NCI-H2196 treated with DMSO at 0.1 percent for 48 hours (cell line): ENCODE measurements at regions not wholly inside any gene's neighbourhood (a gene's known extent, or its start where the extent isn't known, plus 50 kb on each side); places are given as distances from the start of the nearest gene placed in this dataset.
"Not testable (repeated sequence)": the region's sequence is repeated elsewhere in the genome, so short reads cannot be mapped to it uniquely, and the experiment has no call there.

Experiments
- DNase-seq: peaks from one replicate; lab custom pipeline; 2025; ENCODE audit not compliant: unreplicated experiment; lab: John Stamatoyannopoulos, UW

DNA sequence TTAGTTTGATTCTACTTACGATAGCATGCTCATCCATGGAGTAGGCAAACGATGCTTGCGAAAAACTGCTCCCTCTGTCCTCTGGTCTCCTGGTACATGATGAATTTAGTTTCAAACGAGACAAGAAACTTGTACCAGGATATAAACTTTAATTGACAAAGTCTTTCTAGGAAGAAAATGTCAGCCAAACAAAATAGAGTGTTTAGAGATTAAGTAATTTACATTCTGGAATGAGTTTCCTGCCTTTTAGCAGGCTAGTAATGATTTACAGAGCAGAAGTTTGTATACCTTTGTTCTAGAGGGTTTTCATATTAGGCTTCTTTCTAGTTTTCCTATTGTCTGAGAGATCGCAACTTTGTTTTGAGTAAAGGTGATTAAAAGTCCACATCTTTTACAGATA lies 206.9 kb downstream of the RPL10L start:
- DNase-seq = no peak

- no peak for DNase-seq
Measured at GRCh38 chr14:46433381-46433780, 218.2 kb downstream of the RPL10L start.

GRCh38 chr14:46432516-46432915 lies 219.1 kb downstream of the RPL10L start:
- no peak for DNase-seq

DNA sequence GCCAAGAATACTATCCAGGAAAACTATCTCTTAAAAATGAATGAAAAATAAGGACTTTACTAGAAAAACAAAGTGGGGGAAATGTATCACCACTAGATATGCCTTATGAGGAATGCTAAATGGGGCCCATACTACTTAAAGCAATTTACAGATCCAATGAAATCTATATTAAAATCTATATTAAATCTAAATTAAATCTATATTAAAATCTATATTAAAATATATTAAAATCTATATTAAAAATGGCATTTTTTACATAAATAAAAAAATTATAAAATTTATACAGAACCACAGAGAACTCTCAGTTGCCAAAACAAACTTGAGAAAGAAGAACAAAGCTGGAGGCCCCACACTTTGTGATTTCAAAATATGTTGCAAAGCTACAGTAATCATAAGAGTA lies 234.5 kb downstream of the RPL10L start:
- no peak for DNase-seq

DNA sequence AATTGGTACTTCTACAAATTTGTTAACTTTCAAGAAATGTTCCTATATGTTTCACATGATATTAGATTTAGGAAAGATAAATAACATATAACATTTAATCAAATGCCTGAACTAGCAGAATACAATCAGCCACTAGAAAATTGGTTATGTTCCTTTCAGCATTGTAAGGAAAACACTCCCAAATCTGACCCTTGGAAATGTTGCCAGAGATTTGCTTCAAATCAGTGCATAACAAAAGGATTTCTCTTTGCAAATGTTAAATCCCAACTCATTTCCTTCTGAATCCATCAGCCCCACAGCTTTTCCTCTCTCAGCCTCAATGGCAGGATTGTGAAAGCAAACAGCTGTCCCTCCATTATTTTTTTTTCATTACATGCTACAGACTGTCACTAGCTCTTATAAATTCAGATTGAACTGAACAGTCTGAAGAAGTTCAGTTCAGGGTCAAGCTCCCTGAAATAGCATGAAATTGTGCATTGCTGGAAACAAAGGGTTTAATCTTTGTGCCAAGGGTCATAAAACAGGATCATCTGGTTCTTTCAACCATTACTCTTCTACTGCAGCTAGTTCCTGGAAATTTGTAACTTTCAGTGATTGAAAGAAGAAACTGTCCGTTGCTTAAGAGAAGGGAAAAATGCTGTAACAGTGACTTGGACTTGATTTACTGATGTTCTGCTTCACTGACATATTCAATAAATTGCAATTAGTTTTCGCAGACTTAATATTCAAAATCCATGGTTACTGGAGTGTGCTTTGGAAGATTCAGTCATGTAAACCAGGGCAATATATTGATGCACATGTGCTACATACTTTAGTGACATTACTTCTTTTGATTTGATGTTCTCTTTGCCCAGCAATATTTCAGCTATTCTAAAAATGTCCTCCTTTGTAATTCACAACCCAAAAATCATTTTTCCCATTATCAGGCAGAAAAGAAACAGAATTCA lies 246.4 kb downstream of the RPL10L start:
- no peak for DNase-seq

- not testable (repeated sequence) for DNase-seq
Measured at GRCh38 chr14:46402001-46402690, 249.4 kb downstream of the RPL10L start.

GRCh38 chr14:46401066-46401465 lies 250.5 kb downstream of the RPL10L start:
- DNase-seq = no peak

- no peak for DNase-seq
Measured at GRCh38 chr14:46399049-46399448, 252.5 kb downstream of the RPL10L start.

DNA sequence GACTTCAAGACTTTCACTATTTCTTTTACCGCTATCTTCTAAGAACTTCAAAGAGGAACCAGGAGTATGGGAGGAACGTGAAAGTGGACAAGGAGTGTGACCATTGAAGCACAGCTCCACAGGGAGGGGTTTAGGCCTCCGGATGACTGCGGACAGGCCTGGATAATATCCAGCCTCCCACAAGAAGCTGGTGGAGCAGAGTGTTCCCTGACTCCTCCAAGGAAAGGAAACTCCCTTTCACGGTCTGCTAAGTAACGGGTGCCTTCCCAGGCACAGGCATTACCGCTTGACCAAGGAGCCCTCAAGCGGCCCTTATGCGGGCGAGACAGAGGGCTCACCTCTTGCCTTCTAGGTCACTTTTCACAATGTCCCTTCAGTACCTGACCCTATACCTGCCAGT lies 267.0 kb downstream of the RPL10L start:
- DNase-seq = no peak

GRCh38 chr14:46381674-46382073 lies 269.9 kb downstream of the RPL10L start:
- no peak for DNase-seq

- DNase-seq = no peak
Measured at GRCh38 chr14:46378248-46378647, 273.3 kb downstream of the RPL10L start.

DNA sequence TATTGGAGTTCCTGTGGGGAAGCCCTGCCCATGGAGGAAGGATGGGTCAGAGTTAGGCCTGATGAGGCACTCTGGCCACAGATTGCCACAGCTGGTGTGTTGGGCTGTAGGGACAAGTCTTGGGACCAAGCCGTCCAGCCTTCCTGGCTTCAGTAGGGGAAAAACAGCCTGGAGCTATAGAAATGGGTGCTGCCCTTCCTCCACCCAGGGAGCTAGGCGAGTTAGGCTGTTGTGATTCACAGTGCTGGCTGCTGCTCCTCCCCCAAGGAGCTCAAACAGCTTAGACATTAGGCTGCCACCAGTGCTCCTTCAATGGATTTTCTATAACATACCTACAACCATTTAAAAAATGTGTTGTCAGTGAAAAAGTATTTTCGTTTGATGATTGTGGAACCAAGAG lies 274.3 kb downstream of the RPL10L start:
- no peak for DNase-seq

GRCh38 chr14:46369391-46369790 lies 282.2 kb downstream of the RPL10L start:
- DNase-seq = no peak

DNA sequence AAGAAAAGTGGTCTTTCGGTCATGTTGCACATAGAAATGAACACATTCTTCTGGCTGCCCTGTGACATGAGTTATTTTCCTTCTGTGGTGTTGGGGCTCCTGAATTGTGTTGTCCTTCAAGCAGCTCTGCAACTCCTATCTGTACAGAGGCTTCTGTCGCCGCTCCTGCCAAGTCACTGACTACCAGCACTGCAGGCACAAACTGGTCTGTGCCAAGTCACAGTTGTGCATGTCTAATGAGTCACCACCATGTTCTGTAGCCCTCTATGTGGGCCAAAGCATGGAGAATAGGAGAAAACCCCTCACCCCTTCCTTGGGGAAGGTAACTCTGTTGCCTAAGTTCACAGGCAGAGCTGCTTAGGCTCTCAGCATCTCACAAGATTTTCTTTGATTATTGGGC lies 283.3 kb downstream of the RPL10L start:
- DNase-seq = no peak

DNA sequence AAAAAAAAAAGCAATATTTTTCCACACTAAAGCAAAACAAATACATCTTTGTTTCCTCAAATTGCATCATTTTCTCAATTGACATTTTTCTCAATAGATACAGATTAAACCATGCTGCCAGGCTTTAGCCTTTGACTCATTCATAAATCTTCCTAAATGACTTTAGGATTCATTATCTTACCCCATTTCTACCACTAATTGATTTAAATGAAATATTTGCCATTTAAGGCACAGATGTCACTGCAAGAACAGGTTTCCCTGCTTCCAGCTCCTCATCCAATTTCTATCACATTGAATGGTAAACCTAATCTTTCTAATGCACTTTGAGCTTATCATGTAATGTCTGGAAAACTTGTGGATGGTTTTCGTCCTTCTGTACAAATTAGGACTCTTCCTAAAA lies 298.7 kb downstream of the RPL10L start:
- DNase-seq = no peak

DNA sequence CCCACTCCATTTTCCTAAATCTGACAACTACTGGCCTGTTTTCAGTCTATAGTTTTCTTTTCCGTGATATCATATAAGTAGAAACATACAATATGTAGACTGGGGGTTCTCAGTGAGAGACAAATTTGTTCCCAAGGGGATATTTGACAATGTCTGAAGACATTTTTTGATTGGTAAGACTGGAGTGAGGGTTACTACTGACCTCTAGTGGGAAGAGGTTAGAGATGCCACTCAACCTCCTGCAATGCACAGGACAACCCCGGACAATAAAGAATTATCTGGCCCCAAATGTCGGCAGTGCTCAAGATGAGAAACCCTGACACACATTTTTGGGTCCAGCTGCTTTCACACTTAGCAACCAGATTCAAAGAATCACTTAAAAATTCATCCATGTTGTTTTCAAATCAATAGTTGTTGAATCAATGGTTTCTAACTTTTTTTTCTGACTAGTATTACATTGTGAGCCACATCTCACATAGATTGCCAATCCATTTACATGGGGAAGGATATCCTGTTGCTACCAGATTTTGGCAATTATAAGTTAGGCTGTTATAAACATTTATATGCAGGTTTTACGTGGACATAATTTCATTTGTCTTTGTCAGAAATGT lies 307.1 kb downstream of the RPL10L start:
- no peak for DNase-seq

- no peak for DNase-seq
Measured at GRCh38 chr14:46325777-46326176, 325.8 kb downstream of the RPL10L start.

- DNase-seq = no peak
Measured at GRCh38 chr14:46325157-46325556, 326.4 kb downstream of the RPL10L start.

GRCh38 chr14:46323404-46323762 lies 328.2 kb downstream of the RPL10L start:
- no peak for DNase-seq

DNA sequence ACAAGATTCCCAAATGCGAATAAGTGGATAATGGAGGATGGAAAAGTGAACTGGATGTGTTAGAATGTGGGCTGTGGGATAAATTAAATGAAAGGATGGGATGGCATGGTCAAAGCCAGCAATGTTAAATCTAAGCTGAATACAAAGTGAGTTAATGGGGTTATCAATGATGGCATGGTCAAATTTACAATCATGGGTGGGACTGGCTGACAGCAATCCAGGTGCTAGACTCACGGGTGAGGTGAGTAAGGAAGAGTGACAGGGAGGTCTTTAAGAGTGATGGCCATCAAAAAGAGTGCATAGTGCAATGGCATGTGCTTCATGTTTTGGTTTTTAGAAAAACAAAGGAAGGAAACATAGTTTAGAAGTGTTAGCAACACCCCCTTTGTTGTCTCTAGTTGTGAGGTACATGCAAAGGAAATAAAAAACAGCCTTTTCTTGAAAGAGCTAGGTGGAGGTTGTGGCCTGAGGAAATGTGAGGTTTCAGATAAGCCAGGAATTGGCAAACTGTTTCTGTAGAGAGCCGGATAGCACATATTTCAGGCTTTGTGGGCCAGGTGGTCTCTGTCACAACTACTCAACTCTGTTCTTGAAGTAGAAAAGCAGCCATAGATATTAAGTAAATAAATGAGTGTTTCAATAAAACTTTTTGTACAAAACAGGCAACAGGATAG lies 328.7 kb downstream of the RPL10L start:
- no peak for DNase-seq

GRCh38 chr14:46322076-46322475 lies 329.5 kb downstream of the RPL10L start:
- DNase-seq = no peak
